Choroid plexus epithelial cell (primary cell): ENCODE measurements at regions not wholly inside any gene's neighbourhood (a gene's known extent, or its start where the extent isn't known, plus 50 kb on each side); places are given as distances from the start of the nearest gene placed in this dataset.
A peak's percentile ranks its signal among the peaks of the same experiment; 100 is the strongest.

Source experiments
- DNase-seq: peaks from one replicate; pipeline ENCODE4 v3.0.0-alpha.2; 2010; ENCODE audit warnings: low read depth
- H3K4me3 ChIP-seq: 2 replicates; pipeline ENCODE4 v1.5.1; 2011; ENCODE audit warnings: low read depth, mild to moderate bottlenecking, control low read depth, low read length, moderate library complexity
- CTCF ChIP-seq: conservative IDR thresholded peaks from 2 replicates; pipeline ENCODE4 v1.5.1; 2011; ENCODE audit warnings: low read depth, mild to moderate bottlenecking, control low read depth, inconsistent platforms, low read length, moderate library complexity

- no peak overlapping the region for H3K4me3 ChIP-seq
These were observed 64.1 kb upstream of the CARD18 start for GRCh38 chr11:105203569-105204240.

GRCh38 chr11:105202844-105203548 lies 63.4 kb upstream of the CARD18 start:
- no peak for TF ChIP-seq CTCF
- no peak overlapping the region for H3K4me3 ChIP-seq
- DNase-seq = peak; percentile 41

More at GRCh38 chr11:105203569-105204240, 64.1 kb upstream of the CARD18 start:
- no peak for DNase-seq
- no peak for TF ChIP-seq CTCF

GRCh38 chr11:105202422-105202821 lies 62.9 kb upstream of the CARD18 start:
- DNase-seq = no peak
- no peak for TF ChIP-seq CTCF
- H3K4me3 ChIP-seq = no peak overlapping the region

GRCh38 chr11:105201166-105201565 lies 61.6 kb upstream of the CARD18 start:
- TF ChIP-seq CTCF = no peak

GRCh38 chr11:105197071-105197815 lies 57.7 kb upstream of the CARD18 start:
- no peak for TF ChIP-seq CTCF
- H3K4me3 ChIP-seq = no peak overlapping the region
- DNase-seq = no peak

More at GRCh38 chr11:105201166-105201565, 61.6 kb upstream of the CARD18 start:
- no peak overlapping the region for H3K4me3 ChIP-seq
- DNase-seq = no peak

GRCh38 chr11:105193260-105193659 lies 53.7 kb upstream of the CARD18 start:
- DNase-seq = no peak
- TF ChIP-seq CTCF = no peak

More at GRCh38 chr11:105193260-105193659, 53.7 kb upstream of the CARD18 start:
- no peak overlapping the region for H3K4me3 ChIP-seq
